ENCODE measurements at regions not wholly inside any gene's neighbourhood (a gene's known extent, or its start where the extent isn't known, plus 50 kb on each side); places are given as distances from the start of the nearest gene placed in this dataset.

GRCh38 chr2:104635608-104636007 lies 218.3 kb upstream of the POU3F3 start:
- intact Hi-C loops (cut with micrococcal nuclease) = no loop called here
- Histone ChIP-seq H3K27me3 (ENCODE audit: insufficient read depth, low read length) (no peaks in the 10 kb centered on the region), H3K4me3 (replicated peaks in 1 of 2; ENCODE audit: low read depth in 1 of 2, low read length in 2 of 2) (no peak overlapping the region), H3K27ac (ENCODE audit: low read depth, low read length) (no peak overlapping the region), H3K79me2 (ENCODE audit: insufficient read depth, low read length) (no peaks in the 10 kb centered on the region), H3K4me1 (ENCODE audit: control insufficient read depth in 1 of 2, insufficient read depth in 2 of 2, low read length in 2 of 2) (no peaks in the 10 kb centered on the region), H3K9ac (ENCODE audit: low read length) (no peak overlapping the region), H3K36me3 (ENCODE audit: control insufficient read depth in 1 of 2, insufficient read depth in 2 of 2, low read length in 2 of 2) (no peaks in the 10 kb centered on the region), H3K9me3 (ENCODE audit: control insufficient read depth in 1 of 2, insufficient read depth in 1 of 2, low read depth in 1 of 2, low read length in 2 of 2) (no peaks in the 10 kb centered on the region), H4K20me1 (ENCODE audit: insufficient read depth) (no peaks in the 10 kb centered on the region), H3K9me2 (ENCODE audit: insufficient read depth) (no peaks in the 10 kb centered on the region), H2AFZ (ENCODE audit: low read depth, low read length, poor library complexity, severe bottlenecking) (no peak overlapping the region), H3K4me2 (ENCODE audit: low read length) (no peak overlapping the region)
- ChIA-PET POLR2A (no interaction called here), CTCF (no interaction called here), RAD21 (ENCODE audit: low non-redundant PET in 1 of 2, low total read pairs in 2 of 2, uncharacterized antibody in 2 of 2, unreplicated experiment in 2 of 2) (no interaction called here)
- no peak for ATAC-seq
- DNase-seq (ENCODE audit: low read depth, low spot score) = no peak
- no peak for TF ChIP-seq CTCF (IDR thresholded peaks at IDR 0.05 in 2 of 3, conservative IDR thresholded peaks at IDR 0.05 in 1 of 3; ENCODE audit: borderline replicate concordance in 1 of 3, insufficient read depth in 1 of 3, low read depth in 2 of 3, low read length in 2 of 3)
- TF ChIP-seq CBX3 (IDR thresholded peaks at IDR 0.05; ENCODE audit: low read depth) = no peak
- TF ChIP-seq ATF3 (IDR thresholded peaks at IDR 0.05) = no peak
- TF ChIP-seq ZNF274 (IDR thresholded peaks at IDR 0.05; ENCODE audit: low read depth, low read length) = no peak
- no peak for TF ChIP-seq POLR2A (IDR thresholded peaks at IDR 0.05; ENCODE audit: borderline replicate concordance, extremely low read depth, insufficient read depth, insufficient read length)
- no peak for TF ChIP-seq EGR1 (IDR thresholded peaks at IDR 0.05; ENCODE audit: low read depth)
- no peak for TF ChIP-seq EZH2phosphoT487 (IDR thresholded peaks at IDR 0.05; ENCODE audit: borderline replicate concordance)
- TF ChIP-seq SRF (IDR thresholded peaks at IDR 0.05; ENCODE audit: low read depth) = no peak
- no peak for TF ChIP-seq YY1 (IDR thresholded peaks at IDR 0.05; ENCODE audit: extremely low read depth, insufficient replicate concordance, low read depth, low read length)
- no peak for TF ChIP-seq ZFX (IDR thresholded peaks at IDR 0.05)
- no peak for TF ChIP-seq RAD21 (IDR thresholded peaks at IDR 0.05; ENCODE audit: low read depth)
- no peak for TF ChIP-seq TCF7L2 (IDR thresholded peaks at IDR 0.05; ENCODE audit: borderline replicate concordance, extremely low read depth, insufficient read depth, insufficient read length)
- no TSS peak for BruUV-seq (replicated peaks)
